GM23338 (cell line): ENCODE measurements at regions not wholly inside any gene's neighbourhood (a gene's known extent, or its start where the extent isn't known, plus 50 kb on each side); places are given as distances from the start of the nearest gene placed in this dataset.

Experiments used
- ATAC-seq: fragments of 200-7000 bp; cut with Tn5 transposase; 3 replicates; pipeline ENCODE4 v1.9.1; 2020
- DNase-seq: peaks from one replicate; pipeline ENCODE4 v3.0.0-alpha.2; 2015; ENCODE audit warnings: low spot score
- H2AFZ ChIP-seq: fragments of 200-600 bp; sonication (generic); 2 replicates; pipeline ENCODE4 v1.8.0; 2016; ENCODE audit warnings: antibody characterized with exemption, mild to moderate bottlenecking, moderate library complexity
- H3F3A ChIP-seq: fragments of 200-600 bp; sonication (generic); replicated peaks from 2 replicates; pipeline ENCODE4 v1.8.0; 2017; ENCODE audit warnings: antibody characterized with exemption, mixed run types, low read depth
- H3K27ac ChIP-seq: fragments of 200-600 bp; sonication (generic); 2 replicates; pipeline ENCODE4 v1.6.1; 2016; ENCODE audit warnings: low read depth
- H3K27me3 ChIP-seq: fragments of 200-600 bp; sonication (generic); 2 replicates; pipeline ENCODE4 v1.8.0; 2016; ENCODE audit warnings: mild to moderate bottlenecking, mixed run types, moderate library complexity; ENCODE audit not compliant: insufficient read depth
- H3K36me3 ChIP-seq: fragments of 200-600 bp; sonication (generic); 2 replicates; pipeline ENCODE4 v1.8.0; 2016; ENCODE audit warnings: mild to moderate bottlenecking; ENCODE audit not compliant: insufficient read depth
- H3K4me1 ChIP-seq: fragments of 200-600 bp; sonication (generic); 2 replicates; pipeline ENCODE4 v1.8.0; 2016; ENCODE audit warnings: mild to moderate bottlenecking, moderate library complexity; ENCODE audit not compliant: insufficient read depth
- H3K4me2 ChIP-seq: fragments of 200-600 bp; sonication (generic); 2 replicates; pipeline ENCODE4 v1.7.1; 2017; ENCODE audit warnings: mixed run types
- H3K4me3 ChIP-seq: fragments of 200-600 bp; sonication (generic); 2 replicates; pipeline ENCODE4 v1.6.1; 2016; ENCODE audit warnings: mixed run types
- H3K79me2 ChIP-seq: fragments of 200-600 bp; sonication (generic); replicated peaks from 2 replicates; pipeline ENCODE4 v1.8.0; 2017; ENCODE audit warnings: mild to moderate bottlenecking; ENCODE audit not compliant: insufficient read depth
- H3K9me2 ChIP-seq: fragments of 200-600 bp; sonication (generic); 2 replicates; pipeline ENCODE4 v1.8.0; 2017; ENCODE audit not compliant: insufficient read depth
- H4K20me1 ChIP-seq: fragments of 200-600 bp; sonication (generic); replicated peaks from 2 replicates; pipeline ENCODE4 v1.8.0; 2017; ENCODE audit warnings: mild to moderate bottlenecking; ENCODE audit not compliant: insufficient read depth
- H3K27ac Mint-ChIP-seq: 2 replicates; pipeline ENCODE4 v1.8.0; 2020; ENCODE audit warnings: inconsistent platforms, mild to moderate bottlenecking, moderate library complexity, mixed read lengths
- H3K27me3 Mint-ChIP-seq: 3 replicates; pipeline ENCODE4 v1.8.0; 2022; ENCODE audit warnings: low read depth, mild to moderate bottlenecking, moderate library complexity, mixed read lengths, inconsistent platforms; ENCODE audit not compliant: insufficient read depth, poor library complexity
- H3K36me3 Mint-ChIP-seq: 3 replicates; pipeline ENCODE4 v1.8.0; 2021; ENCODE audit warnings: low read depth, mild to moderate bottlenecking, inconsistent platforms, moderate library complexity, mixed read lengths
- H3K4me1 Mint-ChIP-seq: 3 replicates; pipeline ENCODE4 v1.8.0; 2020; ENCODE audit warnings: mild to moderate bottlenecking, inconsistent platforms, mixed read lengths
- H3K4me3 Mint-ChIP-seq: 3 replicates; pipeline ENCODE4 v1.8.0; 2021; ENCODE audit warnings: moderate library complexity, mild to moderate bottlenecking, inconsistent platforms, mixed read lengths
- H3K9me3 Mint-ChIP-seq: 3 replicates; pipeline ENCODE4 v1.8.0; 2020; ENCODE audit warnings: moderate library complexity, mild to moderate bottlenecking, inconsistent platforms, mixed read lengths
- CREB1 ChIP-seq: fragments of 250-450 bp; sonication (Bioruptor Pico); IDR thresholded peaks from 2 replicates; pipeline ENCODE4 v1.5.0; 2020; ENCODE audit warnings: low read depth, mild to moderate bottlenecking, moderate library complexity
- EZH2 ChIP-seq: fragments of 200-600 bp; sonication (generic); IDR thresholded peaks from one replicate; pipeline ENCODE4 v1.8.0; 2017; ENCODE audit warnings: antibody characterized with exemption, mild to moderate bottlenecking, low read depth; ENCODE audit not compliant: unreplicated experiment
- EZH2phosphoT487 ChIP-seq: fragments of 200-600 bp; sonication (generic); IDR thresholded peaks from one replicate; pipeline ENCODE4 v1.8.1; 2018; ENCODE audit warnings: antibody characterized with exemption; ENCODE audit not compliant: unreplicated experiment
- JUNB ChIP-seq: IDR thresholded peaks from one replicate; pipeline ENCODE4 v1.6.1; 2016; ENCODE audit warnings: antibody characterized with exemption; ENCODE audit not compliant: unreplicated experiment
- NANOG ChIP-seq: IDR thresholded peaks from 2 replicates; pipeline ENCODE4 v1.6.1; 2016; ENCODE audit warnings: antibody characterized with exemption, borderline replicate concordance
- POLR2AphosphoS5 ChIP-seq: IDR thresholded peaks from 2 replicates; pipeline ENCODE4 v1.6.1; 2016; ENCODE audit warnings: antibody characterized with exemption, low read depth
- STAT1 ChIP-seq: IDR thresholded peaks from one replicate; pipeline ENCODE4 v1.6.1; 2016; ENCODE audit warnings: antibody characterized with exemption; ENCODE audit not compliant: unreplicated experiment
- ZNF114 ChIP-seq: fragments of 250-450 bp; sonication (Bioruptor Pico); IDR thresholded peaks from 2 replicates; pipeline ENCODE4 v1.5.0; 2020; ENCODE audit warnings: mild to moderate bottlenecking, moderate library complexity
- ZNF331 ChIP-seq: fragments of 250-450 bp; sonication (Bioruptor Pico); IDR thresholded peaks from 2 replicates; pipeline ENCODE4 v1.5.0; 2020; ENCODE audit warnings: low read depth, mild to moderate bottlenecking, moderate library complexity
- TF ChIP-seq, protein P1 (sequence below), 2 experiments: fragments of 200-600 bp in 1 of 2; sonication (generic) in 1 of 2; conservative IDR thresholded peaks; 2 replicates each; pipeline versions ENCODE4 v1.5.1 to v1.6.1; 2016 to 2017; ENCODE audit warnings: antibody characterized with exemption in 2 of 2, low read depth in 2 of 2, mild to moderate bottlenecking in 2 of 2, moderate library complexity in 1 of 2
- TF ChIP-seq, protein P2 (sequence below): IDR thresholded peaks from one replicate; pipeline ENCODE4 v1.6.1; 2018; ENCODE audit warnings: antibody characterized with exemption; ENCODE audit not compliant: unreplicated experiment
- TF ChIP-seq, protein P3 (sequence below): fragments of 250-450 bp; sonication (Bioruptor Pico); IDR thresholded peaks from 2 replicates; pipeline ENCODE4 v1.5.0; 2020; ENCODE audit warnings: mild to moderate bottlenecking, moderate library complexity
- TF ChIP-seq, protein P4 (sequence below): IDR thresholded peaks from 2 replicates; pipeline ENCODE4 v1.6.1; 2016; ENCODE audit warnings: antibody characterized with exemption

DNA sequence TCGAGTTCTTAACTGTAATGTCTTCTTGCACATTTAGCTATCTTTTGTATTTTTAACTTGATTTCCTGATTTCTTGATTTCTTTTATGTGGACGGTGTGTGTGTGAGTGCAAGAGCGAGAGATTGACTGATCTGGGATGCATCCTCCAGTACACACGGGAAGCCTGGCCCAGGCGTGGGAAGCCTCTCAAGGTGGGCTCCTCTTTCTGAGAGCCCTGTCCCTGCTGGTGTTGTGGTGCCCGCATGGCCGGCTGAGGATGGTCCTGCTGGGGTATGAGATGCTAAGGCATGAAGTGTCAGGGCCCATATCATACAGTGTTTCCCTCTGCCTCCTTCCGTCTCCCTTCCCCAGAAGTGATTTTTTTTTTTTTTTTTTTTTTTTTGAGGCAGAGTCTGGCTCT lies 130.8 kb upstream of the TCERG1L start:
- H3K27ac Mint-ChIP-seq: no peak overlapping the region

More for the DNA sequence above, 130.8 kb upstream of the TCERG1L start:
- no peak overlapping the region for H3K27ac ChIP-seq
- H3K27me3 ChIP-seq: no peaks in the 10 kb centered on the region
- H3K4me3 ChIP-seq: no peak overlapping the region
- peaks cover 28% of the 10 kb centered on the region for H3K36me3 Mint-ChIP-seq
- H3K4me3 Mint-ChIP-seq: no peak overlapping the region
- DNase-seq (no peak), ATAC-seq (no peak)
- peaks cover 17% of the 10 kb centered on the region for H3K27me3 Mint-ChIP-seq
- H3K4me1 Mint-ChIP-seq: no peaks in the 10 kb centered on the region
- H3F3A ChIP-seq: no peaks in the 10 kb centered on the region
- no peaks in the 10 kb centered on the region for H3K79me2 ChIP-seq
- H3K4me1 ChIP-seq: no peaks in the 10 kb centered on the region
- H3K36me3 ChIP-seq: no peaks in the 10 kb centered on the region
- no peak overlapping the region for H2AFZ ChIP-seq
- H3K4me2 ChIP-seq: no peak overlapping the region
- H4K20me1 ChIP-seq: no peaks in the 10 kb centered on the region
- H3K9me2 ChIP-seq: no peaks in the 10 kb centered on the region
- no peak for TF ChIP-seq ZNF114 (CRISPR knock-in tag)
- TF ChIP-seq, protein P1, sequence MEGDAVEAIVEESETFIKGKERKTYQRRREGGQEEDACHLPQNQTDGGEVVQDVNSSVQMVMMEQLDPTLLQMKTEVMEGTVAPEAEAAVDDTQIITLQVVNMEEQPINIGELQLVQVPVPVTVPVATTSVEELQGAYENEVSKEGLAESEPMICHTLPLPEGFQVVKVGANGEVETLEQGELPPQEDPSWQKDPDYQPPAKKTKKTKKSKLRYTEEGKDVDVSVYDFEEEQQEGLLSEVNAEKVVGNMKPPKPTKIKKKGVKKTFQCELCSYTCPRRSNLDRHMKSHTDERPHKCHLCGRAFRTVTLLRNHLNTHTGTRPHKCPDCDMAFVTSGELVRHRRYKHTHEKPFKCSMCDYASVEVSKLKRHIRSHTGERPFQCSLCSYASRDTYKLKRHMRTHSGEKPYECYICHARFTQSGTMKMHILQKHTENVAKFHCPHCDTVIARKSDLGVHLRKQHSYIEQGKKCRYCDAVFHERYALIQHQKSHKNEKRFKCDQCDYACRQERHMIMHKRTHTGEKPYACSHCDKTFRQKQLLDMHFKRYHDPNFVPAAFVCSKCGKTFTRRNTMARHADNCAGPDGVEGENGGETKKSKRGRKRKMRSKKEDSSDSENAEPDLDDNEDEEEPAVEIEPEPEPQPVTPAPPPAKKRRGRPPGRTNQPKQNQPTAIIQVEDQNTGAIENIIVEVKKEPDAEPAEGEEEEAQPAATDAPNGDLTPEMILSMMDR (conservative IDR thresholded peaks at IDR 0.05; ENCODE audit: low read depth in 2 of 2): no peak
- TF ChIP-seq ZNF331 (CRISPR knock-in tag): no peak
- no peak for TF ChIP-seq NANOG
- no peak for TF ChIP-seq EZH2
- TF ChIP-seq, protein P2, sequence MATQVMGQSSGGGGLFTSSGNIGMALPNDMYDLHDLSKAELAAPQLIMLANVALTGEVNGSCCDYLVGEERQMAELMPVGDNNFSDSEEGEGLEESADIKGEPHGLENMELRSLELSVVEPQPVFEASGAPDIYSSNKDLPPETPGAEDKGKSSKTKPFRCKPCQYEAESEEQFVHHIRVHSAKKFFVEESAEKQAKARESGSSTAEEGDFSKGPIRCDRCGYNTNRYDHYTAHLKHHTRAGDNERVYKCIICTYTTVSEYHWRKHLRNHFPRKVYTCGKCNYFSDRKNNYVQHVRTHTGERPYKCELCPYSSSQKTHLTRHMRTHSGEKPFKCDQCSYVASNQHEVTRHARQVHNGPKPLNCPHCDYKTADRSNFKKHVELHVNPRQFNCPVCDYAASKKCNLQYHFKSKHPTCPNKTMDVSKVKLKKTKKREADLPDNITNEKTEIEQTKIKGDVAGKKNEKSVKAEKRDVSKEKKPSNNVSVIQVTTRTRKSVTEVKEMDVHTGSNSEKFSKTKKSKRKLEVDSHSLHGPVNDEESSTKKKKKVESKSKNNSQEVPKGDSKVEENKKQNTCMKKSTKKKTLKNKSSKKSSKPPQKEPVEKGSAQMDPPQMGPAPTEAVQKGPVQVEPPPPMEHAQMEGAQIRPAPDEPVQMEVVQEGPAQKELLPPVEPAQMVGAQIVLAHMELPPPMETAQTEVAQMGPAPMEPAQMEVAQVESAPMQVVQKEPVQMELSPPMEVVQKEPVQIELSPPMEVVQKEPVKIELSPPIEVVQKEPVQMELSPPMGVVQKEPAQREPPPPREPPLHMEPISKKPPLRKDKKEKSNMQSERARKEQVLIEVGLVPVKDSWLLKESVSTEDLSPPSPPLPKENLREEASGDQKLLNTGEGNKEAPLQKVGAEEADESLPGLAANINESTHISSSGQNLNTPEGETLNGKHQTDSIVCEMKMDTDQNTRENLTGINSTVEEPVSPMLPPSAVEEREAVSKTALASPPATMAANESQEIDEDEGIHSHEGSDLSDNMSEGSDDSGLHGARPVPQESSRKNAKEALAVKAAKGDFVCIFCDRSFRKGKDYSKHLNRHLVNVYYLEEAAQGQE: no peak
- TF ChIP-seq POLR2AphosphoS5: no peak
- TF ChIP-seq, protein P3, sequence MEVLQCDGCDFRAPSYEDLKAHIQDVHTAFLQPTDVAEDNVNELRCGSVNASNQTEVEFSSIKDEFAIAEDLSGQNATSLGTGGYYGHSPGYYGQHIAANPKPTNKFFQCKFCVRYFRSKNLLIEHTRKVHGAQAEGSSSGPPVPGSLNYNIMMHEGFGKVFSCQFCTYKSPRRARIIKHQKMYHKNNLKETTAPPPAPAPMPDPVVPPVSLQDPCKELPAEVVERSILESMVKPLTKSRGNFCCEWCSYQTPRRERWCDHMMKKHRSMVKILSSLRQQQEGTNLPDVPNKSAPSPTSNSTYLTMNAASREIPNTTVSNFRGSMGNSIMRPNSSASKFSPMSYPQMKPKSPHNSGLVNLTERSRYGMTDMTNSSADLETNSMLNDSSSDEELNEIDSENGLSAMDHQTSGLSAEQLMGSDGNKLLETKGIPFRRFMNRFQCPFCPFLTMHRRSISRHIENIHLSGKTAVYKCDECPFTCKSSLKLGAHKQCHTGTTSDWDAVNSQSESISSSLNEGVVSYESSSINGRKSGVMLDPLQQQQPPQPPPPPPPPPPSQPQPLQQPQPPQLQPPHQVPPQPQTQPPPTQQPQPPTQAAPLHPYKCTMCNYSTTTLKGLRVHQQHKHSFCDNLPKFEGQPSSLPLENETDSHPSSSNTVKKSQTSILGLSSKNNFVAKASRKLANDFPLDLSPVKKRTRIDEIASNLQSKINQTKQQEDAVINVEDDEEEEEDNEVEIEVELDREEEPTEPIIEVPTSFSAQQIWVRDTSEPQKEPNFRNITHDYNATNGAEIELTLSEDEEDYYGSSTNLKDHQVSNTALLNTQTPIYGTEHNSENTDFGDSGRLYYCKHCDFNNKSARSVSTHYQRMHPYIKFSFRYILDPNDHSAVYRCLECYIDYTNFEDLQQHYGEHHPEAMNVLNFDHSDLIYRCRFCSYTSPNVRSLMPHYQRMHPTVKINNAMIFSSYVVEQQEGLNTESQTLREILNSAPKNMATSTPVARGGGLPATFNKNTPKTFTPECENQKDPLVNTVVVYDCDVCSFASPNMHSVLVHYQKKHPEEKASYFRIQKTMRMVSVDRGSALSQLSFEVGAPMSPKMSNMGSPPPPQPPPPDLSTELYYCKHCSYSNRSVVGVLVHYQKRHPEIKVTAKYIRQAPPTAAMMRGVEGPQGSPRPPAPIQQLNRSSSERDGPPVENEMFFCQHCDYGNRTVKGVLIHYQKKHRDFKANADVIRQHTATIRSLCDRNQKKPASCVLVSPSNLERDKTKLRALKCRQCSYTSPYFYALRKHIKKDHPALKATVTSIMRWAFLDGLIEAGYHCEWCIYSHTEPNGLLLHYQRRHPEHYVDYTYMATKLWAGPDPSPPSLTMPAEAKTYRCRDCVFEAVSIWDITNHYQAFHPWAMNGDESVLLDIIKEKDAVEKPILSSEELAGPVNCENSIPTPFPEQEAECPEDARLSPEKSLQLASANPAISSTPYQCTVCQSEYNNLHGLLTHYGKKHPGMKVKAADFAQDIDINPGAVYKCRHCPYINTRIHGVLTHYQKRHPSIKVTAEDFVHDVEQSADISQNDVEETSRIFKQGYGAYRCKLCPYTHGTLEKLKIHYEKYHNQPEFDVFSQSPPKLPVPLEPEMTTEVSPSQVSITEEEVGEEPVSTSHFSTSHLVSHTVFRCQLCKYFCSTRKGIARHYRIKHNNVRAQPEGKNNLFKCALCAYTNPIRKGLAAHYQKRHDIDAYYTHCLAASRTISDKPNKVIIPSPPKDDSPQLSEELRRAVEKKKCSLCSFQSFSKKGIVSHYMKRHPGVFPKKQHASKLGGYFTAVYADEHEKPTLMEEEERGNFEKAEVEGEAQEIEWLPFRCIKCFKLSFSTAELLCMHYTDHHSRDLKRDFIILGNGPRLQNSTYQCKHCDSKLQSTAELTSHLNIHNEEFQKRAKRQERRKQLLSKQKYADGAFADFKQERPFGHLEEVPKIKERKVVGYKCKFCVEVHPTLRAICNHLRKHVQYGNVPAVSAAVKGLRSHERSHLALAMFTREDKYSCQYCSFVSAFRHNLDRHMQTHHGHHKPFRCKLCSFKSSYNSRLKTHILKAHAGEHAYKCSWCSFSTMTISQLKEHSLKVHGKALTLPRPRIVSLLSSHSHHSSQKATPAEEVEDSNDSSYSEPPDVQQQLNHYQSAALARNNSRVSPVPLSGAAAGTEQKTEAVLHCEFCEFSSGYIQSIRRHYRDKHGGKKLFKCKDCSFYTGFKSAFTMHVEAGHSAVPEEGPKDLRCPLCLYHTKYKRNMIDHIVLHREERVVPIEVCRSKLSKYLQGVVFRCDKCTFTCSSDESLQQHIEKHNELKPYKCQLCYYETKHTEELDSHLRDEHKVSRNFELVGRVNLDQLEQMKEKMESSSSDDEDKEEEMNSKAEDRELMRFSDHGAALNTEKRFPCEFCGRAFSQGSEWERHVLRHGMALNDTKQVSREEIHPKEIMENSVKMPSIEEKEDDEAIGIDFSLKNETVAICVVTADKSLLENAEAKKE: no peak
- TF ChIP-seq, protein P4, sequence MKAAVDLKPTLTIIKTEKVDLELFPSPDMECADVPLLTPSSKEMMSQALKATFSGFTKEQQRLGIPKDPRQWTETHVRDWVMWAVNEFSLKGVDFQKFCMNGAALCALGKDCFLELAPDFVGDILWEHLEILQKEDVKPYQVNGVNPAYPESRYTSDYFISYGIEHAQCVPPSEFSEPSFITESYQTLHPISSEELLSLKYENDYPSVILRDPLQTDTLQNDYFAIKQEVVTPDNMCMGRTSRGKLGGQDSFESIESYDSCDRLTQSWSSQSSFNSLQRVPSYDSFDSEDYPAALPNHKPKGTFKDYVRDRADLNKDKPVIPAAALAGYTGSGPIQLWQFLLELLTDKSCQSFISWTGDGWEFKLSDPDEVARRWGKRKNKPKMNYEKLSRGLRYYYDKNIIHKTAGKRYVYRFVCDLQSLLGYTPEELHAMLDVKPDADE: no peak
- TF ChIP-seq CREB1: no peak
- TF ChIP-seq EZH2phosphoT487: no peak
- no peak for TF ChIP-seq STAT1
- no peak for TF ChIP-seq JUNB
- H3K9me3 Mint-ChIP-seq: peaks cover 92% of the 10 kb centered on the region
